Mammary epithelial cell (primary cell): ENCODE measurements at regions not wholly inside any gene's neighbourhood (a gene's known extent, or its start where the extent isn't known, plus 50 kb on each side); places are given as distances from the start of the nearest gene placed in this dataset.
"Not testable (repeated sequence)": the region's sequence is repeated elsewhere in the genome, so short reads cannot be mapped to it uniquely, and the experiment has no call there.

Source experiments
- EZH2 ChIP-seq: IDR thresholded peaks from 2 replicates; pipeline ENCODE4 v1.6.1; 2012; ENCODE audit warnings: low read length, inconsistent platforms, borderline replicate concordance
- TF ChIP-seq, protein P1 (sequence below), 2 donors: IDR thresholded peaks in 1 of 2; conservative IDR thresholded peaks in 1 of 2; 2 replicates each; pipeline ENCODE4 v1.5.1; 2011 to 2012; ENCODE audit warnings: inconsistent platforms in 2 of 2, low read length in 2 of 2, mild to moderate bottlenecking in 2 of 2, control low read depth in 1 of 2, low read depth in 1 of 2; ENCODE audit not compliant: insufficient read depth in 1 of 2; ENCODE audit errors: extremely low read depth in 1 of 2

DNA sequence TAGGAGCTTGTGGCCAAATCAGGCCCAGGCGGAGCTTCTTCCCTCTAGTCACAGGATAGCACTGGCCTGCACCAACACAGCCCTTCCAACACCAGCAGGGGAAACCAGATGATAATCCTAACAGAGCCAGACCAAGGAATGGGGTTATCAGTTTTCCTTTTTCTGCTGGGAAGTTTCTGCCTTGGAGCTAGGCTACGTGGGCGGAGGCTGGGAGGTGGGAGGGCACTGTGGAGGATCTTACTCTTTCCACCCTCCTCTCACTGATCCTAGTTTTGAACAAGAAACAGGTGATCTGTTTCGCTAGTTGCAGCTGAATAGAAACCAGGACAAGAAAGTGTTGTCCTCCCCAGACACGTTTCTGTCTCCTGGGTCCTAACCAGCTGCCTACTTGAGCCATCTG lies 1687.3 kb upstream of the DEFB115 start:
- TF ChIP-seq, protein P1, sequence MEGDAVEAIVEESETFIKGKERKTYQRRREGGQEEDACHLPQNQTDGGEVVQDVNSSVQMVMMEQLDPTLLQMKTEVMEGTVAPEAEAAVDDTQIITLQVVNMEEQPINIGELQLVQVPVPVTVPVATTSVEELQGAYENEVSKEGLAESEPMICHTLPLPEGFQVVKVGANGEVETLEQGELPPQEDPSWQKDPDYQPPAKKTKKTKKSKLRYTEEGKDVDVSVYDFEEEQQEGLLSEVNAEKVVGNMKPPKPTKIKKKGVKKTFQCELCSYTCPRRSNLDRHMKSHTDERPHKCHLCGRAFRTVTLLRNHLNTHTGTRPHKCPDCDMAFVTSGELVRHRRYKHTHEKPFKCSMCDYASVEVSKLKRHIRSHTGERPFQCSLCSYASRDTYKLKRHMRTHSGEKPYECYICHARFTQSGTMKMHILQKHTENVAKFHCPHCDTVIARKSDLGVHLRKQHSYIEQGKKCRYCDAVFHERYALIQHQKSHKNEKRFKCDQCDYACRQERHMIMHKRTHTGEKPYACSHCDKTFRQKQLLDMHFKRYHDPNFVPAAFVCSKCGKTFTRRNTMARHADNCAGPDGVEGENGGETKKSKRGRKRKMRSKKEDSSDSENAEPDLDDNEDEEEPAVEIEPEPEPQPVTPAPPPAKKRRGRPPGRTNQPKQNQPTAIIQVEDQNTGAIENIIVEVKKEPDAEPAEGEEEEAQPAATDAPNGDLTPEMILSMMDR (conservative IDR thresholded peaks at IDR 0.05 in 1 of 2, IDR thresholded peaks at IDR 0.05 in 1 of 2; ENCODE audit: extremely low read depth in 1 of 2, insufficient read depth in 1 of 2, low read depth in 1 of 2, low read length in 2 of 2) = not testable (repeated sequence)
- not testable (repeated sequence) for TF ChIP-seq EZH2
